WTC11 (cell line): ENCODE measurements at regions not wholly inside any gene's neighbourhood (a gene's known extent, or its start where the extent isn't known, plus 50 kb on each side); places are given as distances from the start of the nearest gene placed in this dataset.

ENCODE experiments used
- ATAC-seq: fragments of 200-7000 bp; cut with Tn5 transposase; 2 replicates; pipeline ENCODE4 v1.10.0; 2021; ENCODE audit warnings: mild to moderate bottlenecking, moderate library complexity
- CTCF ChIA-PET: fragments of 300-600 bp; sonication (Branson Sonifier 250); formaldehyde crosslinking; loops from one replicate; lab custom pipeline; 2021; ENCODE audit warnings: antibody characterized with exemption; lab: Charles Lee
- POLR2A ChIA-PET: fragments of 350-600 bp; sonication (Branson Sonifier 250); formaldehyde crosslinking; loops from one replicate; lab custom pipeline; 2021; ENCODE audit warnings: antibody characterized with exemption; lab: Charles Lee
- DNase-seq: peaks from one replicate; pipeline ENCODE4 v3.0.0; 2021; ENCODE audit warnings: low spot score
- H3K27ac Mint-ChIP-seq: 2 replicates; pipeline ENCODE4 v1.8.0; 2021; ENCODE audit warnings: mixed read lengths
- H3K27me3 Mint-ChIP-seq: 2 replicates; pipeline ENCODE4 v1.8.0; 2021; ENCODE audit warnings: low read depth, mild to moderate bottlenecking, moderate library complexity, mixed read lengths
- H3K36me3 Mint-ChIP-seq: 2 replicates; pipeline ENCODE4 v1.8.0; 2021; ENCODE audit warnings: mixed read lengths
- H3K4me1 Mint-ChIP-seq: 2 replicates; pipeline ENCODE4 v1.8.0; 2022; ENCODE audit warnings: mixed read lengths
- H3K4me3 Mint-ChIP-seq: 2 replicates; pipeline ENCODE4 v1.8.0; 2021; ENCODE audit warnings: mild to moderate bottlenecking, moderate library complexity, mixed read lengths
- H3K9me3 Mint-ChIP-seq: 2 replicates; pipeline ENCODE4 v1.8.0; 2021; ENCODE audit warnings: mixed read lengths
- AFF4 ChIP-seq: sonication (generic); formaldehyde crosslinking; IDR thresholded peaks from 2 replicates; pipeline ENCODE4 v1.8.1; 2023; ENCODE audit warnings: mild to moderate bottlenecking, missing genetic modification reagents, borderline replicate concordance
- CREB1 ChIP-seq: sonication (generic); formaldehyde crosslinking; IDR thresholded peaks from 2 replicates; pipeline ENCODE4 v1.8.0; 2023; ENCODE audit warnings: mild to moderate bottlenecking, missing genetic modification reagents
- E2F4 ChIP-seq: sonication (generic); formaldehyde crosslinking; IDR thresholded peaks from 2 replicates; pipeline ENCODE4 v1.8.1; 2022; ENCODE audit warnings: low read depth, mild to moderate bottlenecking, moderate library complexity, missing genetic modification reagents, borderline replicate concordance
- ERG ChIP-seq: fragments of 250-450 bp; sonication (Bioruptor Pico); IDR thresholded peaks from 2 replicates; pipeline ENCODE4 v1.8.0; 2021; ENCODE audit warnings: mild to moderate bottlenecking
- FOXP1 ChIP-seq: sonication (generic); formaldehyde crosslinking; IDR thresholded peaks from 2 replicates; pipeline ENCODE4 v1.8.0; 2022; ENCODE audit warnings: missing genetic modification reagents, mild to moderate bottlenecking, moderate library complexity, borderline replicate concordance
- GABPB1 ChIP-seq: sonication (generic); formaldehyde crosslinking; IDR thresholded peaks from 2 replicates; pipeline ENCODE4 v1.8.1; 2023; ENCODE audit warnings: mild to moderate bottlenecking, missing genetic modification reagents
- KAT7 ChIP-seq: sonication (generic); formaldehyde crosslinking; IDR thresholded peaks from 2 replicates; pipeline ENCODE4 v1.8.1; 2023; ENCODE audit warnings: missing genetic modification reagents, mild to moderate bottlenecking, borderline replicate concordance
- NFATC4 ChIP-seq: fragments of 250-450 bp; sonication (Bioruptor Pico); IDR thresholded peaks from 2 replicates; pipeline ENCODE4 v1.9.0; 2021; ENCODE audit warnings: mild to moderate bottlenecking
- NFYB ChIP-seq: sonication (generic); formaldehyde crosslinking; conservative IDR thresholded peaks from 2 replicates; pipeline ENCODE4 v1.8.0; 2022; ENCODE audit warnings: low read depth, missing genetic modification reagents
- SMAD4 ChIP-seq: sonication (generic); formaldehyde crosslinking; IDR thresholded peaks from 2 replicates; pipeline ENCODE4 v1.8.0; 2022; ENCODE audit warnings: mild to moderate bottlenecking, missing genetic modification reagents
- TEAD1 ChIP-seq: sonication (generic); formaldehyde crosslinking; IDR thresholded peaks from 2 replicates; pipeline ENCODE4 v1.8.0; 2022; ENCODE audit warnings: mild to moderate bottlenecking, missing genetic modification reagents
- TF ChIP-seq, protein P1 (sequence below): fragments of 250-450 bp; sonication (Bioruptor Pico); IDR thresholded peaks from 2 replicates; pipeline ENCODE4 v1.9.0; 2021; ENCODE audit warnings: mild to moderate bottlenecking, borderline replicate concordance
- TF ChIP-seq, protein P2 (sequence below): sonication (generic); formaldehyde crosslinking; IDR thresholded peaks from 2 replicates; pipeline ENCODE4 v1.8.1; 2023; ENCODE audit warnings: mild to moderate bottlenecking, missing genetic modification reagents
- TF ChIP-seq, protein P3 (sequence below): sonication (generic); formaldehyde crosslinking; IDR thresholded peaks from 2 replicates; pipeline ENCODE4 v1.8.1; 2023; ENCODE audit warnings: mild to moderate bottlenecking, moderate library complexity, missing genetic modification reagents
- TF ChIP-seq, protein P4 (sequence below): sonication (generic); formaldehyde crosslinking; IDR thresholded peaks from 2 replicates; pipeline ENCODE4 v1.8.0; 2023; ENCODE audit warnings: missing genetic modification reagents, mild to moderate bottlenecking, borderline replicate concordance

DNA sequence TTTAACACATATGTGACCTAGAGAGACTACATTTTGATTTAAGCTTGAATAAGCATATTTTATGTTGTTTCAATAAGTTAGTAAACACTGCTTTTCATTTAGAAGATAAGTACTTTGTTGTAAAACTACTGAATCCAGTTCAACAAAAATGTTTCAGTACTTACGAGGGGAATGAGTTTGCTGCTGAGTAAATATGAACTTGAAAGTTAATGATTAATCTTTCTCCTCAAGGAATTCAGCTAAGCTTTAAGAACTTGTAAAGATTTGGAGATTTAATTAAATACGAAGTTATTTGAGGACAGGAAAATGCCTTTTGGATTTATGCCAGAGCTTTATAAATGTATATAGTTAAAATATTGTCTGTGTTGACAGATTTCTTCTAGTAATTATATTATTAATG, 933.0 kb upstream of the LCORL start (continued):
- no peak for TF ChIP-seq NFATC4 (CRISPR knock-in tag)
- TF ChIP-seq ERG (CRISPR knock-in tag) = no peak
- TF ChIP-seq, protein P1, sequence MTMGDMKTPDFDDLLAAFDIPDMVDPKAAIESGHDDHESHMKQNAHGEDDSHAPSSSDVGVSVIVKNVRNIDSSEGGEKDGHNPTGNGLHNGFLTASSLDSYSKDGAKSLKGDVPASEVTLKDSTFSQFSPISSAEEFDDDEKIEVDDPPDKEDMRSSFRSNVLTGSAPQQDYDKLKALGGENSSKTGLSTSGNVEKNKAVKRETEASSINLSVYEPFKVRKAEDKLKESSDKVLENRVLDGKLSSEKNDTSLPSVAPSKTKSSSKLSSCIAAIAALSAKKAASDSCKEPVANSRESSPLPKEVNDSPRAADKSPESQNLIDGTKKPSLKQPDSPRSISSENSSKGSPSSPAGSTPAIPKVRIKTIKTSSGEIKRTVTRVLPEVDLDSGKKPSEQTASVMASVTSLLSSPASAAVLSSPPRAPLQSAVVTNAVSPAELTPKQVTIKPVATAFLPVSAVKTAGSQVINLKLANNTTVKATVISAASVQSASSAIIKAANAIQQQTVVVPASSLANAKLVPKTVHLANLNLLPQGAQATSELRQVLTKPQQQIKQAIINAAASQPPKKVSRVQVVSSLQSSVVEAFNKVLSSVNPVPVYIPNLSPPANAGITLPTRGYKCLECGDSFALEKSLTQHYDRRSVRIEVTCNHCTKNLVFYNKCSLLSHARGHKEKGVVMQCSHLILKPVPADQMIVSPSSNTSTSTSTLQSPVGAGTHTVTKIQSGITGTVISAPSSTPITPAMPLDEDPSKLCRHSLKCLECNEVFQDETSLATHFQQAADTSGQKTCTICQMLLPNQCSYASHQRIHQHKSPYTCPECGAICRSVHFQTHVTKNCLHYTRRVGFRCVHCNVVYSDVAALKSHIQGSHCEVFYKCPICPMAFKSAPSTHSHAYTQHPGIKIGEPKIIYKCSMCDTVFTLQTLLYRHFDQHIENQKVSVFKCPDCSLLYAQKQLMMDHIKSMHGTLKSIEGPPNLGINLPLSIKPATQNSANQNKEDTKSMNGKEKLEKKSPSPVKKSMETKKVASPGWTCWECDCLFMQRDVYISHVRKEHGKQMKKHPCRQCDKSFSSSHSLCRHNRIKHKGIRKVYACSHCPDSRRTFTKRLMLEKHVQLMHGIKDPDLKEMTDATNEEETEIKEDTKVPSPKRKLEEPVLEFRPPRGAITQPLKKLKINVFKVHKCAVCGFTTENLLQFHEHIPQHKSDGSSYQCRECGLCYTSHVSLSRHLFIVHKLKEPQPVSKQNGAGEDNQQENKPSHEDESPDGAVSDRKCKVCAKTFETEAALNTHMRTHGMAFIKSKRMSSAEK = no peak
- no peak for TF ChIP-seq AFF4 (CRISPR knock-in tag)
- TF ChIP-seq, protein P2, sequence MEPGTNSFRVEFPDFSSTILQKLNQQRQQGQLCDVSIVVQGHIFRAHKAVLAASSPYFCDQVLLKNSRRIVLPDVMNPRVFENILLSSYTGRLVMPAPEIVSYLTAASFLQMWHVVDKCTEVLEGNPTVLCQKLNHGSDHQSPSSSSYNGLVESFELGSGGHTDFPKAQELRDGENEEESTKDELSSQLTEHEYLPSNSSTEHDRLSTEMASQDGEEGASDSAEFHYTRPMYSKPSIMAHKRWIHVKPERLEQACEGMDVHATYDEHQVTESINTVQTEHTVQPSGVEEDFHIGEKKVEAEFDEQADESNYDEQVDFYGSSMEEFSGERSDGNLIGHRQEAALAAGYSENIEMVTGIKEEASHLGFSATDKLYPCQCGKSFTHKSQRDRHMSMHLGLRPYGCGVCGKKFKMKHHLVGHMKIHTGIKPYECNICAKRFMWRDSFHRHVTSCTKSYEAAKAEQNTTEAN = no peak
- no peak for TF ChIP-seq CREB1 (CRISPR knock-in tag)
- TF ChIP-seq NFYB = no peak
- TF ChIP-seq, all 79 proteins: peak for 0

GRCh38 chr4:18953613-18954012, 932.1 kb upstream of the LCORL start:
- no peak for ATAC-seq
- peaks cover 5% of the 10 kb centered on the region for H3K36me3 Mint-ChIP-seq
- no peak overlapping the region for H3K4me3 Mint-ChIP-seq
- H3K27ac Mint-ChIP-seq = no peak overlapping the region
- H3K9me3 Mint-ChIP-seq = peaks cover 16% of the 10 kb centered on the region
- H3K4me1 Mint-ChIP-seq = no peaks in the 10 kb centered on the region
- no peaks in the 10 kb centered on the region for H3K27me3 Mint-ChIP-seq
- TF ChIP-seq FOXP1 (CRISPR knock-in tag) (no peak), GABPB1 (CRISPR knock-in tag) (no peak)
- TF ChIP-seq, protein P3, sequence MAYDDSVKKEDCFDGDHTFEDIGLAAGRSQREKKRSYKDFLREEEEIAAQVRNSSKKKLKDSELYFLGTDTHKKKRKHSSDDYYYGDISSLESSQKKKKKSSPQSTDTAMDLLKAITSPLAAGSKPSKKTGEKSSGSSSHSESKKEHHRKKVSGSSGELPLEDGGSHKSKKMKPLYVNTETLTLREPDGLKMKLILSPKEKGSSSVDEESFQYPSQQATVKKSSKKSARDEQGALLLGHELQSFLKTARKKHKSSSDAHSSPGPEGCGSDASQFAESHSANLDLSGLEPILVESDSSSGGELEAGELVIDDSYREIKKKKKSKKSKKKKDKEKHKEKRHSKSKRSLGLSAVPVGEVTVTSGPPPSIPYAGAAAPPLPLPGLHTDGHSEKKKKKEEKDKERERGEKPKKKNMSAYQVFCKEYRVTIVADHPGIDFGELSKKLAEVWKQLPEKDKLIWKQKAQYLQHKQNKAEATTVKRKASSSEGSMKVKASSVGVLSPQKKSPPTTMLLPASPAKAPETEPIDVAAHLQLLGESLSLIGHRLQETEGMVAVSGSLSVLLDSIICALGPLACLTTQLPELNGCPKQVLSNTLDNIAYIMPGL (CRISPR knock-in tag) = no peak
- TF ChIP-seq, all 79 proteins: peak for 0
- ChIA-PET POLR2A (no interaction called here), CTCF (no interaction called here)
- DNase-seq = no peak

DNA sequence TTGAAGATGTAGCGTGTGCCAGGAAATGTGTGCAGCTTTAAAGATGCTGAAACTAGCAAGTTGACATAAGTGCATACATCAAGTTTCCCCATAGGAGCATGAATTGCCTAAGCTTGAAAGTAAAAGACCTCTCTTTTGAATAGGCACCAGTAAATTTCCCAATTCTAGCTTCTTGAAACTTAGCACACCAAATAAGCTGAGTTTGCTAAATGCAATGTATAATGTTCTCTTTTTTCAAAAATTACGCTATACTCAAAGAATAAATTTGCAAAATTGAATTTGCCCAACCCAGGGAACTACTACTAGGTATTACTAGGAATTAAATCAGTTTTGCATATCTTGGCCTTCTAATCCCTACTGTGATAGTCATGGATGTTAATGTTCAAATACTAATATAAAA, 923.9 kb upstream of the LCORL start:
- ATAC-seq = no peak
- H3K27ac Mint-ChIP-seq = no peak overlapping the region
- no peak for DNase-seq
- TF ChIP-seq TEAD1 (CRISPR knock-in tag) = no peak
- TF ChIP-seq E2F4 (CRISPR knock-in tag) = no peak
- TF ChIP-seq, protein P4, sequence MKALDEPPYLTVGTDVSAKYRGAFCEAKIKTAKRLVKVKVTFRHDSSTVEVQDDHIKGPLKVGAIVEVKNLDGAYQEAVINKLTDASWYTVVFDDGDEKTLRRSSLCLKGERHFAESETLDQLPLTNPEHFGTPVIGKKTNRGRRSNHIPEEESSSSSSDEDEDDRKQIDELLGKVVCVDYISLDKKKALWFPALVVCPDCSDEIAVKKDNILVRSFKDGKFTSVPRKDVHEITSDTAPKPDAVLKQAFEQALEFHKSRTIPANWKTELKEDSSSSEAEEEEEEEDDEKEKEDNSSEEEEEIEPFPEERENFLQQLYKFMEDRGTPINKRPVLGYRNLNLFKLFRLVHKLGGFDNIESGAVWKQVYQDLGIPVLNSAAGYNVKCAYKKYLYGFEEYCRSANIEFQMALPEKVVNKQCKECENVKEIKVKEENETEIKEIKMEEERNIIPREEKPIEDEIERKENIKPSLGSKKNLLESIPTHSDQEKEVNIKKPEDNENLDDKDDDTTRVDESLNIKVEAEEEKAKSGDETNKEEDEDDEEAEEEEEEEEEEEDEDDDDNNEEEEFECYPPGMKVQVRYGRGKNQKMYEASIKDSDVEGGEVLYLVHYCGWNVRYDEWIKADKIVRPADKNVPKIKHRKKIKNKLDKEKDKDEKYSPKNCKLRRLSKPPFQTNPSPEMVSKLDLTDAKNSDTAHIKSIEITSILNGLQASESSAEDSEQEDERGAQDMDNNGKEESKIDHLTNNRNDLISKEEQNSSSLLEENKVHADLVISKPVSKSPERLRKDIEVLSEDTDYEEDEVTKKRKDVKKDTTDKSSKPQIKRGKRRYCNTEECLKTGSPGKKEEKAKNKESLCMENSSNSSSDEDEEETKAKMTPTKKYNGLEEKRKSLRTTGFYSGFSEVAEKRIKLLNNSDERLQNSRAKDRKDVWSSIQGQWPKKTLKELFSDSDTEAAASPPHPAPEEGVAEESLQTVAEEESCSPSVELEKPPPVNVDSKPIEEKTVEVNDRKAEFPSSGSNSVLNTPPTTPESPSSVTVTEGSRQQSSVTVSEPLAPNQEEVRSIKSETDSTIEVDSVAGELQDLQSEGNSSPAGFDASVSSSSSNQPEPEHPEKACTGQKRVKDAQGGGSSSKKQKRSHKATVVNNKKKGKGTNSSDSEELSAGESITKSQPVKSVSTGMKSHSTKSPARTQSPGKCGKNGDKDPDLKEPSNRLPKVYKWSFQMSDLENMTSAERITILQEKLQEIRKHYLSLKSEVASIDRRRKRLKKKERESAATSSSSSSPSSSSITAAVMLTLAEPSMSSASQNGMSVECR (CRISPR knock-in tag) = no peak
- TF ChIP-seq KAT7 (CRISPR knock-in tag) = no peak
- TF ChIP-seq SMAD4 (CRISPR knock-in tag) = no peak
- TF ChIP-seq, all 79 proteins: peak for 0
- Mint-ChIP-seq H3K9me3 (peaks cover 18% of the 10 kb centered on the region), H3K4me3 (no peak overlapping the region), H3K36me3 (peaks cover 3% of the 10 kb centered on the region), H3K4me1 (no peaks in the 10 kb centered on the region), H3K27me3 (no peaks in the 10 kb centered on the region)
- POLR2A ChIA-PET = no interaction called here
- CTCF ChIA-PET = no interaction called here
